Omental fat pad (tissue), 3 donors: ENCODE measurements at regions not wholly inside any gene's neighbourhood (a gene's known extent, or its start where the extent isn't known, plus 50 kb on each side); places are given as distances from the start of the nearest gene placed in this dataset.
A peak's percentile ranks its signal among the peaks of the same experiment; 100 is the strongest.

Experiments
- ATAC-seq: fragments of 150-250 bp; one replicate; pipeline ENCODE4 v1.9.1; 2016; ENCODE audit warnings: mild to moderate bottlenecking, moderate library complexity; ENCODE audit not compliant: low FRiP score
- DNase-seq: peaks from one replicate; pipeline ENCODE4 v3.0.0-alpha.2; 2019; ENCODE audit warnings: low spot score
- TF ChIP-seq, protein P1 (sequence below), 3 donors: fragments of 450-650 bp; IDR thresholded peaks; one replicate each; pipeline ENCODE4 v1.5.1; 2016 to 2017; ENCODE audit warnings: antibody characterized with exemption in 3 of 3, mild to moderate bottlenecking in 3 of 3, moderate library complexity in 2 of 3

DNA sequence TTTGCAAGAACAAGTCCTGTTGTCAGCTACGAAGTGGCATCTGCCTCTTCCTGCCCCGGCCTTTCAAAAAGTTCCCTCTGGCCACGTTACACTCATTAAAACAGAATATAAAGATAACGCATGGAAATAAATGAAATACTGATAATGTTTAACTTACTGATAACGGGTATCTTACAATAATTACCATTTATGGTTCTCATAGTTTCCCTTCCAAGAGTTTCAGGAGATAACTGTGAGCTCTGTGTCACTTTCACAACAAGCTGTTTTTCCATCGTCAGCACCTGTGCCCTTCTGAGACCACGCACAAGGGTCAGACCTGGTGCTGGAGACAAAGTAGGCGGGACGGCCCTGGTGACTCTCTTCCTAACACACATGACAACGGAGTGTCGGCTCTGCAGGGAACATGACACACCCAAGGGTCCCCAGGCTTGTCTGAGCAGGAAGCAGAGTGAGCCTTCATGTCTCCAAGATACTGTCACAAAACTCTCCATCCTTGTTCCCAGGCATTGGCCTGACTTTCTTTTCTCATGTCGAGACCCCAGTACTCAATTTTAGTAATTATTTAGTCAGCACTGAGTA, 86.2 kb upstream of the THBS2 start:
- DNase-seq (no peak), ATAC-seq (no peak)
- TF ChIP-seq, protein P1, sequence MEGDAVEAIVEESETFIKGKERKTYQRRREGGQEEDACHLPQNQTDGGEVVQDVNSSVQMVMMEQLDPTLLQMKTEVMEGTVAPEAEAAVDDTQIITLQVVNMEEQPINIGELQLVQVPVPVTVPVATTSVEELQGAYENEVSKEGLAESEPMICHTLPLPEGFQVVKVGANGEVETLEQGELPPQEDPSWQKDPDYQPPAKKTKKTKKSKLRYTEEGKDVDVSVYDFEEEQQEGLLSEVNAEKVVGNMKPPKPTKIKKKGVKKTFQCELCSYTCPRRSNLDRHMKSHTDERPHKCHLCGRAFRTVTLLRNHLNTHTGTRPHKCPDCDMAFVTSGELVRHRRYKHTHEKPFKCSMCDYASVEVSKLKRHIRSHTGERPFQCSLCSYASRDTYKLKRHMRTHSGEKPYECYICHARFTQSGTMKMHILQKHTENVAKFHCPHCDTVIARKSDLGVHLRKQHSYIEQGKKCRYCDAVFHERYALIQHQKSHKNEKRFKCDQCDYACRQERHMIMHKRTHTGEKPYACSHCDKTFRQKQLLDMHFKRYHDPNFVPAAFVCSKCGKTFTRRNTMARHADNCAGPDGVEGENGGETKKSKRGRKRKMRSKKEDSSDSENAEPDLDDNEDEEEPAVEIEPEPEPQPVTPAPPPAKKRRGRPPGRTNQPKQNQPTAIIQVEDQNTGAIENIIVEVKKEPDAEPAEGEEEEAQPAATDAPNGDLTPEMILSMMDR (IDR thresholded peaks at IDR 0.05), result no peak

DNA sequence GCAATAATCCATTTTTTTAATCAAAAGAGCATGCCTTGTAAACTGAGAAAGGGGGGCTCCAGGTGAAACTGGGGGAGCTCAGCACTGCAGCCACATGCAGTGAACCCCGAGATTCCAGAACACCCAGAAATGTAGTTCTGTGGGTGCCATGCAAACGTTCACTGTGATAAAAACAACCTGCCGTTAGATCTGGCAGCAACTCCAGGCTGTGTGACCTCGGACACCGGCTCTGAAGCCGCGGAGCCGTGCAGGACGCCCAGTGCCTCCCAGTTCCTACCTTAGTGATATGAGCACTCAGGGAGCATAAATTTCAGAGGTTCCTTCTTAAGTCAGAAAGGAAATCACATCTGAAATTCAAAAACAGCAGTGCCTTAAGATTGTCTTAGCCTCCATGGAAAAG, 85.4 kb upstream of the THBS2 start:
- ATAC-seq, result no peak
- TF ChIP-seq, protein P1 (IDR thresholded peaks at IDR 0.05), result no peak
- DNase-seq, result no peak

DNA sequence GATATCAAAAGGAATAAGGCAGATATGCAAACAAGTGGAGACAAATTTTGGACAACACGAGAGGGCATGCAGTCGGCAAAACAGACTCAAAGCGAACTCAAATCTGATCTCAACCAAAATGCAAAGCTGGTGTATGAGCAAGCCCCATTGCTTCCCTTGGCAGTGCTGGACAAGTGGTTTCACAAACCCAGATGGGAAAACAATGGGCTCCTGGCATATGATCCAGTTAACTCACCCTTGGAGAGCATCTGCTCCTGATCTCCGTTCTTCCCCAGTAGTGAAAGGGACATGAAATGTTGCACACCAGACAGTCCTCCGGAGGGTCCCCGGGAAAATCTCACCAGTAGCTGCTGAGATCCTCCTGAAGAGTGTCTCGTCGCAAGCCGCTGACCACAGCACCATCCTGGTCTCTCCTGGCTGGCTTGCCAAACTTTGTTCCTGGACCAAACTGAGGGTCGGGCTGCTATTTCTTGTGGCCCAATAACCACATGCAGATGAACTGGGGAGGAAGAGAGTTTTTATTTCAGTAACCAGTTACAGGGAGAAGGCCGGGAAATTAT, 84.3 kb upstream of the THBS2 start:
- no peak for DNase-seq
- no peak for ATAC-seq
- TF ChIP-seq, protein P1 (IDR thresholded peaks at IDR 0.05), result no peak

DNA sequence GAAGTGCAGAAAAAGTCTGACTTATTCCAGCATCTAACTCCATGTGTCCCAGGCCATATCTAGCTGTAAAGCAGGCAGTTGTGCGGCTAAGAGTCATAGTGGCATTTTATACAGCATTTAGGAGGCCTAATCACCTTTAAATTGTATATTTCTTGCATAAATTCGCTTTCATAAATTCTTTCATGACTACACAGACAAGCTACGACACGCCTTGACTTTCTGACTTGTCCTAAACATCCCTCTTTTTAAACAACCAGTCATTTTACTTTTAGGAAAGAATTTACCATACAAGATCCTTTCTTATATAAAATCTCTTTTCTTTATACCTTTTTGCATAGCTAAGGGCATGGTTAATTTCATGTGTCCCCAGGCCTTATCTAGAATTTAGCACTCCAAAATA, 81.7 kb upstream of the THBS2 start:
- TF ChIP-seq, protein P1 (IDR thresholded peaks at IDR 0.05), result no peak
- DNase-seq (no peak), ATAC-seq (no peak)

DNA sequence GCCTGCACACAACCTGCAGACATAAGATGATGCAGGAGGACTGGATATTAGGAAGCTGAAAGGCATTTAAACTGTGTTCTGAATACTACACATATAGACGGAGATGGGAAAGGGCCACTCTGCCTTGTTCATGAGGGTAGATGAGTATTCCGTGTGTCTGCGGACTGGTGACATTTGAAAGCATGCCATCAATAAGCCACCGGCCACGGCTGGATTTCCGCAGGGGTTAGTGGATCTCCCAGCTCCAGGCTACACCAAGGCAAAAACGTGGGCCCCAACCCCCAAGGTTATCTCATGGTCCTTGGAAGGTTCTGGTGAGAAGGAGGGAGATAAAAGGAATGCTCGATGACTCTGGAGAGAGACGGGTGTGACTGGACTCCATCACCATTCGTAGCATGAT, 78.6 kb upstream of the THBS2 start:
- ATAC-seq (no peak), DNase-seq (no peak)
- TF ChIP-seq, protein P1 (IDR thresholded peaks at IDR 0.05), result no peak

GRCh38 chr6:169328112-169328801, 74.6 kb upstream of the THBS2 start:
- ATAC-seq (peak; percentile 98), DNase-seq (no peak)
- TF ChIP-seq, protein P1 (IDR thresholded peaks at IDR 0.05), result no peak
